Adipocyte (in vitro differentiated cells): ENCODE measurements at regions not wholly inside any gene's neighbourhood (a gene's known extent, or its start where the extent isn't known, plus 50 kb on each side); places are given as distances from the start of the nearest gene placed in this dataset.

Source experiments
- DNase-seq: peaks from one replicate; pipeline ENCODE4 v3.0.0-alpha.2; 2015; ENCODE audit warnings: low read depth
- H3K27me3 ChIP-seq: replicated peaks from 2 replicates; pipeline ENCODE4 v1.7.0; 2013; ENCODE audit warnings: mild to moderate bottlenecking, low read length, moderate library complexity; ENCODE audit not compliant: control insufficient read depth, insufficient read depth
- H3K36me3 ChIP-seq: 2 replicates; pipeline ENCODE4 v1.7.0; 2013; ENCODE audit warnings: low read length, mild to moderate bottlenecking, moderate library complexity; ENCODE audit not compliant: control insufficient read depth, insufficient read depth, severe bottlenecking
- H3K4me1 ChIP-seq: 2 replicates; pipeline ENCODE4 v1.7.0; 2013; ENCODE audit warnings: mild to moderate bottlenecking, low read length, moderate library complexity; ENCODE audit not compliant: control insufficient read depth, insufficient read depth
- H3K4me3 ChIP-seq: 2 replicates; pipeline ENCODE4 v1.7.0; 2013; ENCODE audit warnings: mild to moderate bottlenecking, low read length, moderate library complexity
- H3K9ac ChIP-seq: 2 replicates; pipeline ENCODE4 v1.7.0; 2013; ENCODE audit warnings: mild to moderate bottlenecking, low read length, moderate library complexity
- H3K9me3 ChIP-seq: 2 replicates; pipeline ENCODE4 v1.7.0; 2013; ENCODE audit warnings: mild to moderate bottlenecking, low read length, moderate library complexity; ENCODE audit not compliant: control insufficient read depth

DNA sequence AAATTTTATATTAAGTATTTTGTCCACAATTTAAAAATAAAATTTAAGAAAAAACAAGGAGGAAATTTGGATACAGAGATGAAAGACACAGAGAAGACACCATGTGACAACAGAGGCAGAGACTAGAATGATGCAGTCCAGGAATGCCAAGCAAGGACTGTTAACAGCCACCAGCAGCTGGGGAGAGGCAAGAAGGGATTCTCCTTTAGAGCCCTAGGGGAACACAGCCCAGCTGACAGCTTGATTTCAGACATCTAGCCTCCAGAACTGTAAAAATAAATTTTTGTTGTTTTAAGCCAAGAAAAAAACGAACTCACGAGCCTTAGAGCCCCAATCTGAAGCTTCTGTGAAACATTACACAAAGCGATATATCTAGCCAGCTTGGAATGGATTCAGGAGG lies 198.5 kb downstream of the ZNF648 start:
- Histone ChIP-seq H3K4me1 (no peaks in the 10 kb centered on the region), H3K27me3 (no peaks in the 10 kb centered on the region), H3K36me3 (no peaks in the 10 kb centered on the region), H3K9ac (no peak overlapping the region), H3K4me3 (no peak overlapping the region), H3K9me3 (peaks cover 18% of the 10 kb centered on the region)
- DNase-seq, result no peak

DNA sequence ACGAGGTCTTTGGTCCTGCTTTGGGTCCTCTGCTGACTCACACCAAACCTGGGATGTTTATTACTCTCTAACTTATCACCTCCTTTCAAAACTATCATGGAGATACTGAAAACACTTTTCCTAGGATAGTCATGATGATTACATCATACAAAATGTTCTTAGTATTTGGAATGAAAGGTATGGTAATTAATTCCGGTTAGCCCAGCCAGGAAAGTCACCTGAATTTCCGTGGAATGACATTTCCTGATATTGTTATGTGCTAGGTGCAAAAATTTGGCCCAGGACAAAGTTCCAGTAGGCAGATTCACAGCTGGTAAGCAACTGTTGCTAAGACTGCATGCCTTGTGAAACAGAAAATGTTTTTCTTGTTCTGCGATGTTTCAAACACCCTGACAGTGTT lies 203.4 kb downstream of the ZNF648 start:
- no peak overlapping the region for H3K4me3 ChIP-seq
- H3K9me3 ChIP-seq, result peaks cover 18% of the 10 kb centered on the region
- H3K36me3 ChIP-seq, result no peaks in the 10 kb centered on the region
- no peaks in the 10 kb centered on the region for H3K27me3 ChIP-seq
- H3K9ac ChIP-seq, result no peak overlapping the region
- no peak for DNase-seq
- no peaks in the 10 kb centered on the region for H3K4me1 ChIP-seq
